GM12873 (cell line): ENCODE measurements at regions not wholly inside any gene's neighbourhood (a gene's known extent, or its start where the extent isn't known, plus 50 kb on each side); places are given as distances from the start of the nearest gene placed in this dataset.

Source experiments
- TF ChIP-seq, protein P1 (sequence below): IDR thresholded peaks from 2 replicates; pipeline ENCODE4 v1.5.1; 2012; ENCODE audit warnings: low read depth, mild to moderate bottlenecking, moderate library complexity, low read length, control low read depth; ENCODE audit not compliant: insufficient read depth; ENCODE audit errors: missing control alignments

DNA sequence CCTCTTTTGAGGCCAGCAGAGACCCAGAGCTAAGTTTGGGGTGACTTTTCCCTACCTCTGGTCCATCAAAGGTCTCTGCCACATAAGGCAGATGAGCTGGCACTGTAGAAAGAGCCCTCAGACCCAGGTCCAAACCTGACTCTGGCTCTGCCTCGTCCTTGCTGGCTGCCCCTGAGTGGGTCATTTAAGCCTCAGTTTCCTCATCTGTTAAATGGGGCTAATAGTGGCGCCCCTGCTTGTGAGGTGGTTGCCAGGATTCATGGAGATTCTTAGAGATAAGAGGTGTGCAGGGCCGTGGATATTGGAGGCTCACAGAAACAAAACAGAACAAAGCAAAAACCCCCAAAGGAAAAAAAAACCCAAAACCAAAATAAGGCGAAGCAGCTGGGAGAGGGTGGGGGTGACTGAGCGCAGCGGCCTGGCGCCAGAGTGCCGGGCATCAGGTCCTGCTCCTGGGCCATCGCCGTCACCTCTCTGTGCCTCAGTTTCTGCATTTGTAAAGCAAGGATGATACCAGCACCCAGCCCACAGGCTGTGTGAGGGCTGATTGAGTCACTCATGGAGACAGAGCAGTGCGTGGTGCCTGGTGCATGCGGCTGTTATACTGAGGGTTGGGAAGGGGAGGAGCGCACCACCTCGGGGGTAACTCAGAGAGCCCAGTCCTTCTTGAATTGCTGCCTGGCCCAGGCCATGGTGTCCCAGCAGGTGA, 133.8 kb upstream of the PTPN1 start:
- TF ChIP-seq, protein P1, sequence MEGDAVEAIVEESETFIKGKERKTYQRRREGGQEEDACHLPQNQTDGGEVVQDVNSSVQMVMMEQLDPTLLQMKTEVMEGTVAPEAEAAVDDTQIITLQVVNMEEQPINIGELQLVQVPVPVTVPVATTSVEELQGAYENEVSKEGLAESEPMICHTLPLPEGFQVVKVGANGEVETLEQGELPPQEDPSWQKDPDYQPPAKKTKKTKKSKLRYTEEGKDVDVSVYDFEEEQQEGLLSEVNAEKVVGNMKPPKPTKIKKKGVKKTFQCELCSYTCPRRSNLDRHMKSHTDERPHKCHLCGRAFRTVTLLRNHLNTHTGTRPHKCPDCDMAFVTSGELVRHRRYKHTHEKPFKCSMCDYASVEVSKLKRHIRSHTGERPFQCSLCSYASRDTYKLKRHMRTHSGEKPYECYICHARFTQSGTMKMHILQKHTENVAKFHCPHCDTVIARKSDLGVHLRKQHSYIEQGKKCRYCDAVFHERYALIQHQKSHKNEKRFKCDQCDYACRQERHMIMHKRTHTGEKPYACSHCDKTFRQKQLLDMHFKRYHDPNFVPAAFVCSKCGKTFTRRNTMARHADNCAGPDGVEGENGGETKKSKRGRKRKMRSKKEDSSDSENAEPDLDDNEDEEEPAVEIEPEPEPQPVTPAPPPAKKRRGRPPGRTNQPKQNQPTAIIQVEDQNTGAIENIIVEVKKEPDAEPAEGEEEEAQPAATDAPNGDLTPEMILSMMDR, result no peak

GRCh38 chr20:50376888-50377459, 133.2 kb upstream of the PTPN1 start:
- TF ChIP-seq, protein P1, result no peak

DNA sequence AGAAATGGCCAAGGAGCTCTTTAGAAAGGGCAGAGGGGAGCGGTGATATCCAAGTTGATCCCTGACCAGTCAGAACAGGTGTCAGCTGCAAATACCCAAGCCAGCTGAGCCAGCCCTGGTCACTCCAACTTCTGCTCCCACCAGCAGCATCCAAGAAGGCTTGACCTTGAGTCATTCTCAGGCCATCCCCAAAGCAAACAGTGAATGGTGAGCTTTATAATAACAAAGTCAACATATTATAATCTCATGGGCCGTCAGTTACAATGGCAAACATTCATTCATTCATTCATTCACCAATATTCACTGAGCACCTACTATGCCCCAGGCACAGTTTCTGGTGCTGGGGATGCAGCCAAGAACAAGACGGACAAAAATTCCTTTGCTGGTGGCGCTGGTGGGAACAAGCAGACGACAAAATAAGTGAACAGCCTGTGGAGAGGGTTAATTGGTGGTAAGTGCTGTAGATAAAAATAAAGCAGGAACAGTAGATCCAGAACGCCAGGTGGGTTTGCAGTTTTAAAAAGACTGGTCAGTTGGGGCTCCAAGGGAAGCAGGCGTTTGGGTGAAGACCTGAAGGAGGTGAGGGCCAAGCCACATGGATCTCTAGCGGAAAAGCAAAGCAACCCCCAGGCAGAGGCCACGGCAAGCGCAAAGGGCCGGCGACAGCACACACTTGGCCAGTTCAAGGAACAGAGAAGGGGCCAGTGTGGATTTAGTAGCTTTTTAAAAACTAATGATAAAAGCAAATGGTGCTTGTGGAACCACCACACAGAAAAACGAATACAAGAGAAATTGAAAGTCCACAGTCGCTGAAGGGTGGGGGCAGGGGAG, 131.8 kb upstream of the PTPN1 start:
- TF ChIP-seq, protein P1, result no peak

- TF ChIP-seq, protein P1, result no peak
Observed at GRCh38 chr20:50379049-50379990, 130.9 kb upstream of the PTPN1 start.

DNA sequence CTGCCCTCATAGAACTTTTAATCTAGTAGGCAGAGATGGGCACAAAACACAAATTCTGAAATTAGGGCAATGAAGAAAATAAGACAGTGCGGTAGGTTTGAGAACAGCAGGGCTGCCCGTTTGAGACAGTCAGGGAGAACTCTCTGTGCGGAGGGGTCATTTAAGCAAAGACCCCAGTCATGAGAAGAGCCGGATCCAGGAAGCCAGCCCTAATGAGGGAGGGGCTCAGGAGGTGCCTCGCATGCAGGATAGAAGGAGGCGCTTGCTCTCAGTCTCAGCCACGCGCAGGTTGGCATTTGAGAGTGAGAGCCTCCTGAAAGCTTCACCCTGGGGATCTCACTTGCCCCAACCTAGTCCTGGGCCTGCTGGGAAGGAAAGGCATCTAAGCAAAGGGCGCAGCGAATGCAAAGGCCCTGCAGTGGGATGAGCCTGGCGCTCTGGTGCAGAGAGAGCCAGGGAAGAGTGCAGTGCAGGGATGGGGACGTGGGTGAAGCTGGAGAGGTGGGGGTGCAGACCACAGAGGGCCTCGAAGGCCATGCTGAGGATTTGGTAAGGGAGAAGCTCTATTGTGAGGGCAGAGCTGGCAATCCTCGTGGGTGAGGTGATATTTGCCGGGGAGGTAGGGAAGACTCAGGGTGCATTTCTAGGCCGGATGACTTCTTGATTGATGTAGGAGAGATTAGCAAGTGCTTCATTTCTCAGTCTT, 130.0 kb upstream of the PTPN1 start:
- TF ChIP-seq, protein P1, result no peak

- TF ChIP-seq, protein P1, result peak; percentile 6
Observed at GRCh38 chr20:50380697-50381040, 129.5 kb upstream of the PTPN1 start.
